A549 (cell line): ENCODE measurements at regions not wholly inside any gene's neighbourhood (a gene's known extent, or its start where the extent isn't known, plus 50 kb on each side); places are given as distances from the start of the nearest gene placed in this dataset.

Experiments
- ATAC-seq, 2 experiments: fragments of 200-7000 bp in 1 of 2; fragments of >200 bp in 1 of 2; cut with Nextera tagmentation in 1 of 2; cut with Tn5 transposase in 1 of 2; 3 replicates each; pipeline versions ENCODE4 v1.8.0 to v1.9.1; 2018 to 2020; ENCODE audit warnings: mild to moderate bottlenecking in 1 of 2, moderate library complexity in 1 of 2
- CTCF ChIA-PET: fragments of 300-600 bp; sonication (Branson Sonifier 250); formaldehyde crosslinking; extraction: SDS; loops from one replicate; lab custom pipeline; 2021; ENCODE audit warnings: antibody characterized with exemption, inconsistent platforms; lab: Yijun Ruan, JAX
- POLR2A ChIA-PET: fragments of 350-600 bp; formaldehyde crosslinking; extraction: SDS; loops from one replicate; lab custom pipeline; 2021; ENCODE audit warnings: antibody characterized with exemption, inconsistent platforms; lab: Yijun Ruan, JAX
- DNase-seq, 2 experiments: peaks; one replicate each; pipeline versions ENCODE4 v3.0.0 to v3.0.0-alpha.2; 2011 to 2016; ENCODE audit warnings: low read depth in 1 of 2, low spot score in 1 of 2
- FAIRE-seq: peaks from 2 replicates; lab custom pipeline; 2011; peaks lifted over from hg19 to GRCh38; lab: Jason Lieb, UNC
- H3K27ac ChIP-seq, 2 experiments: fragments of >200 bp; sonication (Bioruptor Twin); formaldehyde crosslinking; 3 replicates each; pipeline ENCODE4 v1.5.1; 2016 to 2017
- H3K4me1 ChIP-seq: fragments of >200 bp; sonication (Bioruptor Twin); formaldehyde crosslinking; 3 replicates; pipeline ENCODE4 v1.6.1; 2016
- H3K4me2 ChIP-seq: fragments of >200 bp; sonication (Bioruptor Twin); formaldehyde crosslinking; 3 replicates; pipeline ENCODE4 v1.6.1; 2016
- H3K4me3 ChIP-seq: fragments of >200 bp; sonication (Bioruptor Twin); formaldehyde crosslinking; 3 replicates; pipeline ENCODE4 v1.5.1; 2016
- H3K9me3 ChIP-seq: fragments of >200 bp; sonication (Bioruptor Twin); formaldehyde crosslinking; 3 replicates; pipeline ENCODE4 v1.6.1; 2016
- BHLHE40 ChIP-seq: IDR thresholded peaks from 2 replicates; pipeline ENCODE4 v1.6.1; 2012; ENCODE audit warnings: low read depth, low read length, inconsistent platforms
- CHD2 ChIP-seq: fragments of 150-350 bp; IDR thresholded peaks from 2 replicates; pipeline ENCODE4 v1.6.1; 2014; ENCODE audit warnings: low read length; ENCODE audit not compliant: partially characterized antibody
- EHF ChIP-seq: fragments of 250-450 bp; sonication (Bioruptor Pico); IDR thresholded peaks from 2 replicates; pipeline ENCODE4 v1.5.0; 2020; ENCODE audit warnings: mild to moderate bottlenecking
- EHMT2 ChIP-seq: fragments of 200-600 bp; sonication (generic); IDR thresholded peaks from 2 replicates; pipeline ENCODE4 v1.6.1; 2016; ENCODE audit warnings: antibody characterized with exemption, low read depth, mild to moderate bottlenecking, moderate library complexity
- EP300 ChIP-seq, 2 experiments: fragments of >200 bp; sonication (Bioruptor Twin); formaldehyde crosslinking; IDR thresholded peaks; 2 replicates in 1 of 2; 3 replicates in 1 of 2; pipeline ENCODE4 v1.6.1; 2016 to 2017
- FOSB ChIP-seq: fragments of 250-450 bp; sonication (Bioruptor Pico); IDR thresholded peaks from 2 replicates; pipeline ENCODE4 v1.5.0; 2020; ENCODE audit warnings: mild to moderate bottlenecking, moderate library complexity
- HDAC2 ChIP-seq: fragments of 200-600 bp; sonication (generic); IDR thresholded peaks from 2 replicates; pipeline ENCODE4 v1.6.1; 2016
- HEYL ChIP-seq: fragments of 250-450 bp; sonication (Bioruptor Pico); IDR thresholded peaks from 2 replicates; pipeline ENCODE4 v1.8.0; 2021; ENCODE audit warnings: mild to moderate bottlenecking, moderate library complexity
- JUNB ChIP-seq: fragments of >200 bp; sonication (Bioruptor Twin); formaldehyde crosslinking; IDR thresholded peaks from 2 replicates; pipeline ENCODE4 v1.6.1; 2016
- KDM5A ChIP-seq: fragments of 200-600 bp; sonication (generic); IDR thresholded peaks from 2 replicates; pipeline ENCODE4 v1.6.1; 2016; ENCODE audit warnings: antibody characterized with exemption, mild to moderate bottlenecking
- MAZ ChIP-seq: fragments of 150-350 bp; IDR thresholded peaks from 2 replicates; pipeline ENCODE4 v1.6.1; 2014; ENCODE audit warnings: antibody characterized with exemption, low read depth, low read length, borderline replicate concordance
- MYC ChIP-seq: IDR thresholded peaks from 2 replicates; pipeline ENCODE4 v1.6.1; 2012; ENCODE audit warnings: mild to moderate bottlenecking, inconsistent platforms, low read length, improper control_type of control experiment, borderline replicate concordance
- NFE2L2 ChIP-seq: fragments of 150-350 bp; conservative IDR thresholded peaks from 2 replicates; pipeline ENCODE4 v1.6.1; 2014; ENCODE audit warnings: low read length
- POLR2A ChIP-seq: IDR thresholded peaks from 2 replicates; pipeline ENCODE4 v1.6.1; 2012; ENCODE audit warnings: mild to moderate bottlenecking, low read length
- POLR2AphosphoS2 ChIP-seq: conservative IDR thresholded peaks from 2 replicates; pipeline ENCODE4 v1.6.1; 2012; ENCODE audit warnings: low read length, improper control_type of control experiment, inconsistent platforms
- RAD21 ChIP-seq, 2 experiments: fragments of >200 bp in 1 of 2; sonication (Bioruptor Twin) in 1 of 2; formaldehyde crosslinking in 1 of 2; IDR thresholded peaks in 1 of 2; conservative IDR thresholded peaks in 1 of 2; 2 replicates in 1 of 2; 3 replicates in 1 of 2; pipeline ENCODE4 v1.6.1; 2012 to 2018; ENCODE audit warnings: inconsistent platforms in 1 of 2
- RARB ChIP-seq: fragments of 250-450 bp; sonication (Bioruptor Pico); IDR thresholded peaks from 2 replicates; pipeline ENCODE4 v1.8.0; 2021; ENCODE audit warnings: mild to moderate bottlenecking, moderate library complexity
- RNF2 ChIP-seq: fragments of 200-600 bp; sonication (generic); IDR thresholded peaks from 2 replicates; pipeline ENCODE4 v1.6.1; 2016; ENCODE audit warnings: low read depth, mild to moderate bottlenecking, antibody characterized with exemption, moderate library complexity, borderline replicate concordance
- SREBF2 ChIP-seq: fragments of 450-650 bp; IDR thresholded peaks from 2 replicates; pipeline ENCODE4 v1.6.1; 2014; ENCODE audit warnings: mild to moderate bottlenecking, moderate library complexity
- TFCP2L1 ChIP-seq: fragments of 250-450 bp; sonication (Bioruptor Pico); IDR thresholded peaks from 2 replicates; pipeline ENCODE4 v1.5.0; 2021; ENCODE audit warnings: mild to moderate bottlenecking
- WGBS: methylation state at CpG from one replicate; pipeline ENCODE4 v1.1.6; 2017; ENCODE audit errors: missing lambda C conversion rate; 5-methylcytosine and 5-hydroxymethylcytosine counted together
- TF ChIP-seq, protein P1 (sequence below): fragments of 250-450 bp; sonication (Bioruptor Pico); IDR thresholded peaks from 2 replicates; pipeline ENCODE4 v1.5.0; 2021; ENCODE audit warnings: mild to moderate bottlenecking, moderate library complexity, borderline replicate concordance
- TF ChIP-seq, protein P2 (sequence below): fragments of >200 bp; sonication (Bioruptor Twin); formaldehyde crosslinking; IDR thresholded peaks from 3 replicates; pipeline ENCODE4 v1.5.1; 2016
- TF ChIP-seq, protein P3 (sequence below): fragments of >200 bp; sonication (Bioruptor Twin); formaldehyde crosslinking; IDR thresholded peaks from 3 replicates; pipeline ENCODE4 v1.6.1; 2016

DNA sequence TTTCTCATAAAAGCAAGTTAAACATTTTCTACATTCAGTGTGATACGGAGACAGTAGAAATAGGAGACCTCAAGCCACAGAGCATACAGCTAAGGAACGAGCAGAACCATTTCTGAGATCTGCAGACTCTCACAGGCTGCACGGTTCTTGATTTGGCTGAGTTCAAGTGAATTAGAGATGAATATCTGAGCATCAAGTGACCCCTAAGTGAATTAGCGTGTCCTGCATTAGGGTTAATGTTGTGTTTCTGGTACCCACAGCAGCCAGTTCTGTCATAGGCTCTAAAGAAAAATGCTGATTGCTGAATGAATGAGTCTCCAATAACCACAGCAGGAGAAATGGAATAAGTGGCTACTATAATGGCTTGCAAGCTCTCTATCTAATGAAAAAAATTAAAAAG lies 265.9 kb upstream of the SYT4 start:
- Histone ChIP-seq H3K4me3 (no peak overlapping the region), H3K4me1 (no peaks in the 10 kb centered on the region), H3K27ac (no peak overlapping the region), H3K4me2 (no peak overlapping the region), H3K9me3 (no peaks in the 10 kb centered on the region)
- no peak for ATAC-seq
- no peak for FAIRE-seq
- no peak for DNase-seq
- ChIA-PET POLR2A (no interaction called here), CTCF (no interaction called here)
- no peak for TF ChIP-seq RNF2
- TF ChIP-seq, protein P1, sequence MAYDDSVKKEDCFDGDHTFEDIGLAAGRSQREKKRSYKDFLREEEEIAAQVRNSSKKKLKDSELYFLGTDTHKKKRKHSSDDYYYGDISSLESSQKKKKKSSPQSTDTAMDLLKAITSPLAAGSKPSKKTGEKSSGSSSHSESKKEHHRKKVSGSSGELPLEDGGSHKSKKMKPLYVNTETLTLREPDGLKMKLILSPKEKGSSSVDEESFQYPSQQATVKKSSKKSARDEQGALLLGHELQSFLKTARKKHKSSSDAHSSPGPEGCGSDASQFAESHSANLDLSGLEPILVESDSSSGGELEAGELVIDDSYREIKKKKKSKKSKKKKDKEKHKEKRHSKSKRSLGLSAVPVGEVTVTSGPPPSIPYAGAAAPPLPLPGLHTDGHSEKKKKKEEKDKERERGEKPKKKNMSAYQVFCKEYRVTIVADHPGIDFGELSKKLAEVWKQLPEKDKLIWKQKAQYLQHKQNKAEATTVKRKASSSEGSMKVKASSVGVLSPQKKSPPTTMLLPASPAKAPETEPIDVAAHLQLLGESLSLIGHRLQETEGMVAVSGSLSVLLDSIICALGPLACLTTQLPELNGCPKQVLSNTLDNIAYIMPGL (CRISPR knock-in tag) = no peak
- TF ChIP-seq, protein P2, sequence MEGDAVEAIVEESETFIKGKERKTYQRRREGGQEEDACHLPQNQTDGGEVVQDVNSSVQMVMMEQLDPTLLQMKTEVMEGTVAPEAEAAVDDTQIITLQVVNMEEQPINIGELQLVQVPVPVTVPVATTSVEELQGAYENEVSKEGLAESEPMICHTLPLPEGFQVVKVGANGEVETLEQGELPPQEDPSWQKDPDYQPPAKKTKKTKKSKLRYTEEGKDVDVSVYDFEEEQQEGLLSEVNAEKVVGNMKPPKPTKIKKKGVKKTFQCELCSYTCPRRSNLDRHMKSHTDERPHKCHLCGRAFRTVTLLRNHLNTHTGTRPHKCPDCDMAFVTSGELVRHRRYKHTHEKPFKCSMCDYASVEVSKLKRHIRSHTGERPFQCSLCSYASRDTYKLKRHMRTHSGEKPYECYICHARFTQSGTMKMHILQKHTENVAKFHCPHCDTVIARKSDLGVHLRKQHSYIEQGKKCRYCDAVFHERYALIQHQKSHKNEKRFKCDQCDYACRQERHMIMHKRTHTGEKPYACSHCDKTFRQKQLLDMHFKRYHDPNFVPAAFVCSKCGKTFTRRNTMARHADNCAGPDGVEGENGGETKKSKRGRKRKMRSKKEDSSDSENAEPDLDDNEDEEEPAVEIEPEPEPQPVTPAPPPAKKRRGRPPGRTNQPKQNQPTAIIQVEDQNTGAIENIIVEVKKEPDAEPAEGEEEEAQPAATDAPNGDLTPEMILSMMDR = no peak
- TF ChIP-seq POLR2AphosphoS2 = no peak
- TF ChIP-seq NFE2L2 = no peak
- no peak for TF ChIP-seq RAD21 (conservative IDR thresholded peaks at IDR 0.05 in 1 of 2, IDR thresholded peaks at IDR 0.05 in 1 of 2)
- TF ChIP-seq EHMT2 = no peak
- TF ChIP-seq BHLHE40 = no peak
- TF ChIP-seq JUNB = no peak
- WGBS = under 1% methylated on average over 4 of the region's 4 CpGs

DNA sequence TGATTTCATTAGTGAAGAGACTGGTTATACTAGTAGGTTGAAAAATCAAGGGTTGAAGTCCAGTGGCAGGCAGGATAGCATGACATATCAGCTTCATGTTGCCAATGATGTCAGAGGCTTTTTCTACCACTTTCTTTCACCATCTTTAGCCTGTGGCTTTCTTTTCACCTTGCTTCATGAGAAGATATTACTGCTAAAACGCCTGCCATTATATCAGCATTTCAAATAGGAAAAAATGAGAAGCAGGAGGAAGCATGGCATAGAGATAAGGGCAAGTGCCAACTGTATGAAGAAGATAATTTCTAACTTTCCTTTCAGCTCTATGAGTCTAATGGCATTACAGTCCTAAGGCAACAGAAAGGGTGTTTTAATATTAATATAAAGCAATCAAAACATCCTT lies 270.2 kb upstream of the SYT4 start:
- FAIRE-seq (no peak), DNase-seq (no peak), ATAC-seq (no peak)
- no peaks in the 10 kb centered on the region for H3K9me3 ChIP-seq
- H3K27ac ChIP-seq = no peak overlapping the region
- ChIA-PET POLR2A (no interaction called here), CTCF (no interaction called here)
- no peak overlapping the region for H3K4me2 ChIP-seq
- no peak overlapping the region for H3K4me3 ChIP-seq
- H3K4me1 ChIP-seq = no peaks in the 10 kb centered on the region
- TF ChIP-seq MYC (no peak), FOSB (CRISPR knock-in tag) (no peak), HDAC2 (no peak), EP300 (IDR thresholded peaks at IDR 0.05) (no peak), BHLHE40 (no peak), POLR2A (no peak), TFCP2L1 (no peak), KDM5A (no peak), CHD2 (no peak), HEYL (CRISPR knock-in tag) (no peak), POLR2AphosphoS2 (no peak), SREBF2 (no peak)
- TF ChIP-seq, protein P3, sequence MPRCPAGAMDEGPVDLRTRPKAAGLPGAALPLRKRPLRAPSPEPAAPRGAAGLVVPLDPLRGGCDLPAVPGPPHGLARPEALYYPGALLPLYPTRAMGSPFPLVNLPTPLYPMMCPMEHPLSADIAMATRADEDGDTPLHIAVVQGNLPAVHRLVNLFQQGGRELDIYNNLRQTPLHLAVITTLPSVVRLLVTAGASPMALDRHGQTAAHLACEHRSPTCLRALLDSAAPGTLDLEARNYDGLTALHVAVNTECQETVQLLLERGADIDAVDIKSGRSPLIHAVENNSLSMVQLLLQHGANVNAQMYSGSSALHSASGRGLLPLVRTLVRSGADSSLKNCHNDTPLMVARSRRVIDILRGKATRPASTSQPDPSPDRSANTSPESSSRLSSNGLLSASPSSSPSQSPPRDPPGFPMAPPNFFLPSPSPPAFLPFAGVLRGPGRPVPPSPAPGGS = no peak
- TF ChIP-seq, all 56 proteins: peak for 0
- 0% methylated on average over 1 of the region's 1 CpG for WGBS

DNA sequence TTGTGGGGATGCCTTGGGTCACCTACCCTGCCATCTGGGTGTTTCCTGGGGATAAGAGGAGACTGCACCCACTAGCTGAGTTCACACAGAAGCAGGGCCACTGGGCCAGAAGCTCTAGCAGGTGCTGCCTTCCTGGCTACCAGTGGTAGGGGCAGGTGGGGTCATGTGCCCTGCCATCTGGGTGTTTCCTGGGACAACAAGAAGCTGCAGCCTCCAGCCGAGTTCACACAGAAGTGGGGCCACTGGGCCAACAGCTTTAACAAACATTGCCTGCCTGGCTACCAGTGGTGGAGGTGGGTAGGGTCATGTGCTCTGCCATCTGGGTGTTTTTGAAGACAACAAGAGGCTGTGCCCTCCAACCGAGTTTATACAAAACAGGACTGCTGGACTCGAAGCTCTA lies 282.2 kb upstream of the SYT4 start:
- DNase-seq (no peak), ATAC-seq (no peak), FAIRE-seq (no peak)
- ChIA-PET CTCF (interaction anchor here (1.0 kb wide), 2 partner anchors 12 to 28 kb away, joined by 5 to 7 read pairs; no protein-coding TSS in a partner anchor), POLR2A (no interaction called here)
- Histone ChIP-seq H3K4me1 (no peaks in the 10 kb centered on the region), H3K4me2 (no peak overlapping the region), H3K27ac (no peak overlapping the region), H3K9me3 (no peaks in the 10 kb centered on the region), H3K4me3 (no peak overlapping the region)
- no peak for TF ChIP-seq EHF (CRISPR knock-in tag)
- no peak for TF ChIP-seq FOSB (CRISPR knock-in tag)
- TF ChIP-seq BHLHE40 = no peak
- TF ChIP-seq MAZ = no peak
- no peak for TF ChIP-seq JUNB
- TF ChIP-seq RARB = no peak
- WGBS = 8% methylated on average over 2 of the region's 3 CpGs
